ENCODE measurements at regions not wholly inside any gene's neighbourhood (a gene's known extent, or its start where the extent isn't known, plus 50 kb on each side); places are given as distances from the start of the nearest gene placed in this dataset.

DNA sequence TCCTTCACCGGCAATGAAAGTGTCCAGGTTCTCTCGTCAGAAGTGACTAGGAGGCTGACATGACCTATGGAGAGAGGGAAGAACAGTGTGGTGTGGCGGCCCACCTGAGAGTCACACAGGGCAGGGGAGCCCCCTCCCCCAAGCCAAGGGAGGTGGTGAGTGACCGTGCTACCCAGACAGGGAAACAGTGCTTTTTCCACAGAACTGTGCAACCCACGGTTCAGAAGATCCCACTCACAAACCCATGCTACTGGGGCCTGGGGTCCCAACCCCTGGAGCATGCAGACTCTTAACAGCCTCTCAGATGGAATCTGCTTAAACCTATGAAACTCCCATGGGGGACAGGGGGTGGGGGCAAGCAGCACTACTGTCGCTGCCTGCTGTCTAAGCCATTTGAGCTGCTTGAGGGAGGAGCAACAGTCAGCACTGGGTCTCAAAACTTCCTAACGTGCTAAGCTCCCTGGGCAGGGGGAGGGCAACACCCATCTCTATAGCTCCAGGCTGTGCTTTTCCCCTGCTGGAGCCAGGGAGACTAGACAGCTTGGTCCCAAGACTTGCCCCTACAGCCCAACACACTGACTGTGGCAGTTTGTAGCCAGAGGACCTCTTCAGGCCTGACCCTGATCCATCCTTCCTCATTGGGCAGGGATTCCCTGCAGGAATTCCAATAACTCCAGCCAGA is 850.4 kb upstream of the AADAT start:
- TF ChIP-seq, protein P1, sequence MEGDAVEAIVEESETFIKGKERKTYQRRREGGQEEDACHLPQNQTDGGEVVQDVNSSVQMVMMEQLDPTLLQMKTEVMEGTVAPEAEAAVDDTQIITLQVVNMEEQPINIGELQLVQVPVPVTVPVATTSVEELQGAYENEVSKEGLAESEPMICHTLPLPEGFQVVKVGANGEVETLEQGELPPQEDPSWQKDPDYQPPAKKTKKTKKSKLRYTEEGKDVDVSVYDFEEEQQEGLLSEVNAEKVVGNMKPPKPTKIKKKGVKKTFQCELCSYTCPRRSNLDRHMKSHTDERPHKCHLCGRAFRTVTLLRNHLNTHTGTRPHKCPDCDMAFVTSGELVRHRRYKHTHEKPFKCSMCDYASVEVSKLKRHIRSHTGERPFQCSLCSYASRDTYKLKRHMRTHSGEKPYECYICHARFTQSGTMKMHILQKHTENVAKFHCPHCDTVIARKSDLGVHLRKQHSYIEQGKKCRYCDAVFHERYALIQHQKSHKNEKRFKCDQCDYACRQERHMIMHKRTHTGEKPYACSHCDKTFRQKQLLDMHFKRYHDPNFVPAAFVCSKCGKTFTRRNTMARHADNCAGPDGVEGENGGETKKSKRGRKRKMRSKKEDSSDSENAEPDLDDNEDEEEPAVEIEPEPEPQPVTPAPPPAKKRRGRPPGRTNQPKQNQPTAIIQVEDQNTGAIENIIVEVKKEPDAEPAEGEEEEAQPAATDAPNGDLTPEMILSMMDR (IDR thresholded peaks at IDR 0.05; ENCODE audit: unreplicated experiment): no peak
- no TSS peak for BruUV-seq (replicated peaks)
- peaks cover 11% of the 10 kb centered on the region for H3K9me3 Mint-ChIP-seq (ENCODE audit: unreplicated experiment)
- no peak overlapping the region for H3K27ac Mint-ChIP-seq (ENCODE audit: low read depth, unreplicated experiment)
- POLR2A ChIA-PET: interaction anchor here (1.4 kb wide), 1 partner anchor 12 kb away, joined by 3 read pairs; no protein-coding TSS in a partner anchor
- DNase-seq (ENCODE audit: unreplicated experiment): no peak
- no peaks in the 10 kb centered on the region for H3K27me3 Mint-ChIP-seq (ENCODE audit: insufficient read depth, unreplicated experiment)
- H3K4me1 Mint-ChIP-seq (ENCODE audit: insufficient read depth, unreplicated experiment): peaks cover 8% of the 10 kb centered on the region
- CTCF ChIA-PET: interaction anchor here (0.6 kb wide), 1 partner anchor 18 kb away, joined by 3 read pairs; no protein-coding TSS in a partner anchor
- intact Hi-C loops (cut with micrococcal nuclease): no loop called here
- H3K36me3 Mint-ChIP-seq (ENCODE audit: insufficient read depth, unreplicated experiment): no peaks in the 10 kb centered on the region
- no peak overlapping the region for H3K4me3 Mint-ChIP-seq (ENCODE audit: unreplicated experiment)

DNA sequence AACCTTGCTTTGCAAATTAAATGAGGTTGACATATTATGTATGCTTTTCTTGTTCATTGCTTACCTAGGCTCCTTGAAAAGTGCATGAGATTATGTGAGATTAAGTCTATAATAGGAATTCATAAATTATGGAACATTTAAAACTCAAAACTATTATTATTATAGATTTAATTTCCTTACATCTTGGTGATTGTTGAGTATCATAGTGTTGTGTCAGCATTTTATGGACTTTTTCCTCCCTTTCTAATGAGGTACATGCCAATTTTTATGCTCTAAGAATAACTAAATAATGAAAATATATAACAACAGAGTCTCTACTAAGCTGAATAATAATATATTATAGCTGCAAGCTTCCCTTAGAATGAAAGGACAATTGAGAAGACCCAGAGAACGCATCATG is 848.8 kb upstream of the AADAT start:
- TF ChIP-seq, protein P1 (IDR thresholded peaks at IDR 0.05; ENCODE audit: unreplicated experiment): no peak
- no peaks in the 10 kb centered on the region for H3K4me1 Mint-ChIP-seq (ENCODE audit: insufficient read depth, unreplicated experiment)
- no peaks in the 10 kb centered on the region for H3K27me3 Mint-ChIP-seq (ENCODE audit: insufficient read depth, unreplicated experiment)
- DNase-seq (ENCODE audit: unreplicated experiment): no peak
- no TSS peak for BruUV-seq (replicated peaks)
- H3K9me3 Mint-ChIP-seq (ENCODE audit: unreplicated experiment): peaks cover 11% of the 10 kb centered on the region
- H3K36me3 Mint-ChIP-seq (ENCODE audit: insufficient read depth, unreplicated experiment): no peaks in the 10 kb centered on the region
- no peak overlapping the region for H3K27ac Mint-ChIP-seq (ENCODE audit: low read depth, unreplicated experiment)
- H3K4me3 Mint-ChIP-seq (ENCODE audit: unreplicated experiment): no peak overlapping the region
- intact Hi-C loops (cut with micrococcal nuclease): no loop called here
- ChIA-PET POLR2A (interaction anchor here (0.7 kb wide), 1 partner anchor 264 kb away, joined by 3 read pairs; no protein-coding TSS in a partner anchor), CTCF (no interaction called here)

DNA sequence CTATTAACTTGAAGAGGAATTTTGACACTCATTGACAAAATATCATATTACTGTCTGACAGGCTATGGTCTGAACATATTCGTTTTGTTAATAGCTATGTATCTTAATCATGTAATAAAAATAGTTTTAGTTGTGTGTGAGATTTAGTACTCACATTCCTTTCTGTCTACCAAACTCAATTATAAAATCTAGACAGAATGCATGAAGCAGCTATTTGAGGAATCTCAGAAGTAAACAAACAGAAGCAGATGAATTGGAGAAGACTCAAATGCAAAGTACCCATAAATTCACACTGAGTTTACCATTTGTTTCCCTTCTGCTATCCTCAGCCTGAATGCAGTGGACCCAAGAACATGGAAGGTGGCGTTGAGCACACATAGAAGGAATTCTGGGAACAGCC is 841.6 kb upstream of the AADAT start:
- no peaks in the 10 kb centered on the region for H3K9me3 Mint-ChIP-seq (ENCODE audit: unreplicated experiment)
- no peaks in the 10 kb centered on the region for H3K4me1 Mint-ChIP-seq (ENCODE audit: insufficient read depth, unreplicated experiment)
- TF ChIP-seq, protein P1 (IDR thresholded peaks at IDR 0.05; ENCODE audit: unreplicated experiment): no peak
- no peak overlapping the region for H3K27ac Mint-ChIP-seq (ENCODE audit: low read depth, unreplicated experiment)
- no peak for DNase-seq (ENCODE audit: unreplicated experiment)
- ChIA-PET POLR2A (no interaction called here), CTCF (no interaction called here)
- no TSS peak for BruUV-seq (replicated peaks)
- intact Hi-C loops (cut with micrococcal nuclease): no loop called here
- peaks cover 6% of the 10 kb centered on the region for H3K36me3 Mint-ChIP-seq (ENCODE audit: insufficient read depth, unreplicated experiment)
- H3K27me3 Mint-ChIP-seq (ENCODE audit: insufficient read depth, unreplicated experiment): no peaks in the 10 kb centered on the region
- no peak overlapping the region for H3K4me3 Mint-ChIP-seq (ENCODE audit: unreplicated experiment)

DNA sequence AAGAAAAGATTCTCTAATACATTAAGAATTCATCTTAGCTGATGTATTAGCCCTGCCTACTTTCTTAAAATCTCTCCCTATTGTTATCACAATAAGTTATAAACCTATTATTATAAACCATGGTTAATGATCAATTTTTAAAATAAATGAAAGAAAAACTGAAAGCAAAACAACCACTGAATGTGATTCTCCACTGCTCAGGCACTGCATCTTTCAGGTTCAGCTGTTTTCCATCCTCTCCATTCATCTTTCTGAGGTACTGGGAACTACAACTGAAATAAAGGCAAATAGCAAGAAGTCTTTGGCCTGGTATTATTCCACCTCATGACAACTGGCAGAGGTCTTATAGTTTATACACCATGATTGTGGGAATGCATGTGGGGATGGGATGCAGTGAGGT is 798.9 kb upstream of the AADAT start:
- no TSS peak for BruUV-seq (replicated peaks)
- ChIA-PET CTCF (interaction anchor here (0.5 kb wide), 1 partner anchor 299 kb away, joined by 3 read pairs; no protein-coding TSS in a partner anchor), POLR2A (interaction anchor here (1.1 kb wide), 1 partner anchor 13 kb away, joined by 3 read pairs; no protein-coding TSS in a partner anchor)
- H3K4me3 Mint-ChIP-seq (ENCODE audit: unreplicated experiment): no peak overlapping the region
- TF ChIP-seq, protein P1 (IDR thresholded peaks at IDR 0.05; ENCODE audit: unreplicated experiment): no peak
- no peaks in the 10 kb centered on the region for H3K36me3 Mint-ChIP-seq (ENCODE audit: insufficient read depth, unreplicated experiment)
- no peaks in the 10 kb centered on the region for H3K27me3 Mint-ChIP-seq (ENCODE audit: insufficient read depth, unreplicated experiment)
- intact Hi-C loops (cut with micrococcal nuclease): no loop called here
- H3K27ac Mint-ChIP-seq (ENCODE audit: low read depth, unreplicated experiment): no peak overlapping the region
- H3K9me3 Mint-ChIP-seq (ENCODE audit: unreplicated experiment): no peaks in the 10 kb centered on the region
- H3K4me1 Mint-ChIP-seq (ENCODE audit: insufficient read depth, unreplicated experiment): peaks cover 6% of the 10 kb centered on the region
- no peak for DNase-seq (ENCODE audit: unreplicated experiment)
